HFFc6 (cell line): ENCODE measurements at regions not wholly inside any gene's neighbourhood (a gene's known extent, or its start where the extent isn't known, plus 50 kb on each side); places are given as distances from the start of the nearest gene placed in this dataset.
"Not testable (repeated sequence)": the region's sequence is repeated elsewhere in the genome, so short reads cannot be mapped to it uniquely, and the experiment has no call there.

Experiments
- DNase-seq: peaks from one replicate; pipeline ENCODE4 v3.0.0-alpha.2; 2018
- H3K27ac Mint-ChIP-seq: 2 replicates; pipeline ENCODE4 v1.8.0; 2020; ENCODE audit warnings: mild to moderate bottlenecking, mixed read lengths
- H3K27me3 Mint-ChIP-seq: 2 replicates; pipeline ENCODE4 v1.8.0; 2021; ENCODE audit warnings: mild to moderate bottlenecking, moderate library complexity, mixed read lengths; ENCODE audit not compliant: insufficient read depth
- H3K36me3 Mint-ChIP-seq: 2 replicates; pipeline ENCODE4 v1.8.0; 2021; ENCODE audit warnings: low read depth, mixed read lengths
- H3K4me1 Mint-ChIP-seq: 2 replicates; pipeline ENCODE4 v1.8.0; 2020; ENCODE audit warnings: low read depth, mixed read lengths
- H3K4me3 Mint-ChIP-seq: 2 replicates; pipeline ENCODE4 v1.8.0; 2020; ENCODE audit warnings: mild to moderate bottlenecking, moderate library complexity, mixed read lengths
- H3K9me3 Mint-ChIP-seq: 2 replicates; pipeline ENCODE4 v1.8.0; 2020; ENCODE audit warnings: mild to moderate bottlenecking, mixed read lengths
- TF ChIP-seq, protein P1 (sequence below): fragments of 200-600 bp; sonication (generic); IDR thresholded peaks from 2 replicates; pipeline ENCODE4 v1.5.0; 2021; ENCODE audit warnings: antibody characterized with exemption, mild to moderate bottlenecking

GRCh38 chr1:118396279-118396678 lies 211.3 kb upstream of the SPAG17 start:
- Mint-ChIP-seq H3K27ac (no peak overlapping the region), H3K4me1 (no peaks in the 10 kb centered on the region), H3K27me3 (no peaks in the 10 kb centered on the region), H3K9me3 (no peaks in the 10 kb centered on the region), H3K36me3 (no peaks in the 10 kb centered on the region), H3K4me3 (no peak overlapping the region)
- TF ChIP-seq, protein P1, sequence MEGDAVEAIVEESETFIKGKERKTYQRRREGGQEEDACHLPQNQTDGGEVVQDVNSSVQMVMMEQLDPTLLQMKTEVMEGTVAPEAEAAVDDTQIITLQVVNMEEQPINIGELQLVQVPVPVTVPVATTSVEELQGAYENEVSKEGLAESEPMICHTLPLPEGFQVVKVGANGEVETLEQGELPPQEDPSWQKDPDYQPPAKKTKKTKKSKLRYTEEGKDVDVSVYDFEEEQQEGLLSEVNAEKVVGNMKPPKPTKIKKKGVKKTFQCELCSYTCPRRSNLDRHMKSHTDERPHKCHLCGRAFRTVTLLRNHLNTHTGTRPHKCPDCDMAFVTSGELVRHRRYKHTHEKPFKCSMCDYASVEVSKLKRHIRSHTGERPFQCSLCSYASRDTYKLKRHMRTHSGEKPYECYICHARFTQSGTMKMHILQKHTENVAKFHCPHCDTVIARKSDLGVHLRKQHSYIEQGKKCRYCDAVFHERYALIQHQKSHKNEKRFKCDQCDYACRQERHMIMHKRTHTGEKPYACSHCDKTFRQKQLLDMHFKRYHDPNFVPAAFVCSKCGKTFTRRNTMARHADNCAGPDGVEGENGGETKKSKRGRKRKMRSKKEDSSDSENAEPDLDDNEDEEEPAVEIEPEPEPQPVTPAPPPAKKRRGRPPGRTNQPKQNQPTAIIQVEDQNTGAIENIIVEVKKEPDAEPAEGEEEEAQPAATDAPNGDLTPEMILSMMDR, result no peak
- DNase-seq, result no peak

DNA sequence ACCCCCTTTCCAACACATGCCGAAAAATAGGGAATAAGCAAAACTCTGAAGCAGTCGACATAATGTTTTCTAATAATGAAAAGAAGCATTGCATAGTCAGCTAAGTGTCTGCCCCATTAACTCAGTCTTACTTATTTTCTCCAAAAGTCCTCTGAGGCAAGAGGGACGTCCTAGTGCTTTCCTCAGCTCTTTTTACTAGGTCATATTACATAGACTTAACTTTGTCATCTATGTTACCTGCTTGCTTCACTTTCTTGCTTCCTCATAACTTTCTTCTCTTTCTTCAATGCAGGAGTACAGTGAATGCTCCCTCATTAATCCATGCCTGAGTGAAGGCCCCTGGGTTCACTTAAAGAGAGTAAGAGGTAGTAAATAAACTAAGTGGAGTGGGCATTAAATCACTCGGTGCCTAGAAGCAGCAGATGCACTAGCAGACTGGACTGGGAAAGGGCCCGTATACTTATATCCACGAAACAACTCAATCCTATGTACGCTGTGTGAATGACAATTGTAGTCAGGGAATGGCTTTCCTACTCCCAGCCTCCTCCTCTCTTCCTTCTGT lies 210.5 kb upstream of the SPAG17 start:
- no peak overlapping the region for H3K4me3 Mint-ChIP-seq
- TF ChIP-seq, protein P1, result no peak
- H3K27me3 Mint-ChIP-seq, result no peaks in the 10 kb centered on the region

DNA sequence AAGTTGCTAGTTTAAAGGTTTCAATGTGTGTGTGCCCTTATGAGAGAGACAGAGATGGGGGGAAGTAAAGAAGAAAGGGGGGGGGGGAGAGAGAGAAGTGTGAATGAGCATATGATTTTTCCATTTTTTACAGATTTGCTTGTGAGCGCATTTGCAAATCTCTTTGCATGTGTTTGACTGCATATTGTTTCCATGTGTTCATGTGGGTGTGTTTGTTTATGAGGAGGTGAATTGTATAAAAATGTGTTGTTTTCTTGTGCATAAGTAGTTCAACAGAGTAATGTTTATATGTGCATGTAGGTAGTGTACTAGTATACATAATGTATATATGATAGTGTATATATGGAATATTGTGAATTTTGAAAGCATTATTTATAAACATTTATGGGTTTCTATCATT lies 205.9 kb upstream of the SPAG17 start:
- Mint-ChIP-seq H3K4me3 (no peak overlapping the region), H3K9me3 (no peaks in the 10 kb centered on the region), H3K4me1 (no peaks in the 10 kb centered on the region), H3K36me3 (no peaks in the 10 kb centered on the region), H3K27ac (no peak overlapping the region), H3K27me3 (no peaks in the 10 kb centered on the region)
- no peak for DNase-seq
- TF ChIP-seq, protein P1, result no peak

More for the DNA sequence above, 210.5 kb upstream of the SPAG17 start:
- H3K4me1 Mint-ChIP-seq, result no peaks in the 10 kb centered on the region
- DNase-seq, result no peak
- H3K9me3 Mint-ChIP-seq, result no peaks in the 10 kb centered on the region
- no peaks in the 10 kb centered on the region for H3K36me3 Mint-ChIP-seq
- H3K27ac Mint-ChIP-seq, result no peak overlapping the region

DNA sequence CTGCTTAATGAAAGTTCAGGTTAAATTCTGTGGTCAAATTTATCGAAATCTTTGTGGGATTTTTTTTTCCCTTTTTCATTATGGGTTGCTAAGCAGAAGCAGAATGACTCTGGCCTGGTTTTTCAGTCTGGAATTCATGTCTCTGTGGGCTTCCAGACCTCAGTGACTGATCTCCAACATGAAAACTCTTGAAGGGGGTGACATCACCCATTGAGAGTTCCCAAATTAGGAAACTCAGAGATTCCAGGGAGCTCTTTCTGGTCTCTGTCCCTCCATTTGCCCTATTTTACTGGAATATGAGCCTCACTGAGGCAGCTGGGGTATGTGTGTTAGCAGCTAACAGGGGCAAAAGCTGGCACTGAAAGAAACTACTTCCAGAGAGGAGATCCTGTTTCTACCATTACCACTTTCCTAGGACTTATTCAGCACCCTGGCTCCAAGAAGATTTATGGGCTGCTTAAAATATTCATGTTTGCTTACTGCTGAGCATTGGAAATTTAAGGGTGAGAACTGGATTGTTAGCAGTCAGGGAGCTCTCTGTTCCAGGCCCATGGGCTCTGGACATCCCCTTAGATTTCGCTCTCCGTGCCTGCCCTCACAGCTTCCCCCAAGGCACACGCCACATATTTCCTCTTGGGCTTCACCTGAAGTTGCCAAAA lies 203.4 kb upstream of the SPAG17 start:
- Mint-ChIP-seq H3K36me3 (no peaks in the 10 kb centered on the region), H3K4me1 (no peaks in the 10 kb centered on the region), H3K9me3 (no peaks in the 10 kb centered on the region), H3K27ac (no peak overlapping the region), H3K4me3 (no peak overlapping the region), H3K27me3 (no peaks in the 10 kb centered on the region)
- no peak for DNase-seq
- TF ChIP-seq, protein P1, result no peak

GRCh38 chr1:118381197-118381869 lies 196.3 kb upstream of the SPAG17 start:
- Mint-ChIP-seq H3K27me3 (peaks cover 2% of the 10 kb centered on the region), H3K4me3 (no peak overlapping the region), H3K36me3 (0 out of 2 replicates have a peak, but pooled peaks cover 3% of the 10 kb centered on the region), H3K9me3 (peaks cover 11% of the 10 kb centered on the region), H3K27ac (no peak overlapping the region), H3K4me1 (no peaks in the 10 kb centered on the region)
- no peak for DNase-seq
- TF ChIP-seq, protein P1, result no peak

DNA sequence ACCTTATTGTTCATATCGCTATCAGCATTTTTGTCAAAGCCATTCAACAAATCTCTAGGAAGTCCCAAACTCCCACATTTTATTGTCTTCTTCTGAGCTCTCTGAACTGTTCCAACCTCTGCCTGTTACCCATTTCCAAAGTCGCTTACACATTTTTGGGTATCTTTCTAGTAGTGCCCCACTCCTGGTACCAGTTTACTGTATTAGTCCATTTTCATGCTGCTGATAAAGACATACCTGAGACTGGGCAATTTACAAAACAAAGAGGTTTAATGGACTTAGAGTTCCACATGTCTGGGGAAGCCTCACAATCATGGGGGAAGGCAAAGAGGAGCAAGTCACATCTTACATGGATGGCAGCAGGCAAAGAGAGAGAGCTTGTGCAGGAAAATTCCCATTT lies 192.2 kb upstream of the SPAG17 start:
- not testable (repeated sequence) for DNase-seq, H3K27me3 Mint-ChIP-seq, H3K4me1 Mint-ChIP-seq, H3K27ac Mint-ChIP-seq, H3K4me3 Mint-ChIP-seq
- Mint-ChIP-seq H3K9me3 (peaks cover 18% of the 10 kb centered on the region), H3K36me3 (peaks cover 10% of the 10 kb centered on the region; the same call in 1 of the 2 replicates)
